HEK293T (cell line): ENCODE measurements at regions not wholly inside any gene's neighbourhood (a gene's known extent, or its start where the extent isn't known, plus 50 kb on each side); places are given as distances from the start of the nearest gene placed in this dataset.

ENCODE experiments used
- NFRKB ChIP-seq: fragments of 450-650 bp; IDR thresholded peaks from 2 replicates; pipeline ENCODE4 v1.6.1; 2016; ENCODE audit warnings: mild to moderate bottlenecking, moderate library complexity
- ZNF384 ChIP-seq: fragments of 450-650 bp; IDR thresholded peaks from 2 replicates; pipeline ENCODE4 v1.6.1; 2016
- TF ChIP-seq, protein P1 (sequence below): fragments of 450-650 bp; IDR thresholded peaks from 2 replicates; pipeline ENCODE4 v1.6.1; 2016

GRCh38 chr10:34890939-34891338 is 75.8 kb upstream of the PARD3 start:
- TF ChIP-seq ZNF384 (no peak), NFRKB (no peak)
- TF ChIP-seq, protein P1, sequence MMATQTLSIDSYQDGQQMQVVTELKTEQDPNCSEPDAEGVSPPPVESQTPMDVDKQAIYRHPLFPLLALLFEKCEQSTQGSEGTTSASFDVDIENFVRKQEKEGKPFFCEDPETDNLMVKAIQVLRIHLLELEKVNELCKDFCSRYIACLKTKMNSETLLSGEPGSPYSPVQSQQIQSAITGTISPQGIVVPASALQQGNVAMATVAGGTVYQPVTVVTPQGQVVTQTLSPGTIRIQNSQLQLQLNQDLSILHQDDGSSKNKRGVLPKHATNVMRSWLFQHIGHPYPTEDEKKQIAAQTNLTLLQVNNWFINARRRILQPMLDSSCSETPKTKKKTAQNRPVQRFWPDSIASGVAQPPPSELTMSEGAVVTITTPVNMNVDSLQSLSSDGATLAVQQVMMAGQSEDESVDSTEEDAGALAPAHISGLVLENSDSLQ, result no peak
